ENCODE measurements at regions not wholly inside any gene's neighbourhood (a gene's known extent, or its start where the extent isn't known, plus 50 kb on each side); places are given as distances from the start of the nearest gene placed in this dataset.

DNA sequence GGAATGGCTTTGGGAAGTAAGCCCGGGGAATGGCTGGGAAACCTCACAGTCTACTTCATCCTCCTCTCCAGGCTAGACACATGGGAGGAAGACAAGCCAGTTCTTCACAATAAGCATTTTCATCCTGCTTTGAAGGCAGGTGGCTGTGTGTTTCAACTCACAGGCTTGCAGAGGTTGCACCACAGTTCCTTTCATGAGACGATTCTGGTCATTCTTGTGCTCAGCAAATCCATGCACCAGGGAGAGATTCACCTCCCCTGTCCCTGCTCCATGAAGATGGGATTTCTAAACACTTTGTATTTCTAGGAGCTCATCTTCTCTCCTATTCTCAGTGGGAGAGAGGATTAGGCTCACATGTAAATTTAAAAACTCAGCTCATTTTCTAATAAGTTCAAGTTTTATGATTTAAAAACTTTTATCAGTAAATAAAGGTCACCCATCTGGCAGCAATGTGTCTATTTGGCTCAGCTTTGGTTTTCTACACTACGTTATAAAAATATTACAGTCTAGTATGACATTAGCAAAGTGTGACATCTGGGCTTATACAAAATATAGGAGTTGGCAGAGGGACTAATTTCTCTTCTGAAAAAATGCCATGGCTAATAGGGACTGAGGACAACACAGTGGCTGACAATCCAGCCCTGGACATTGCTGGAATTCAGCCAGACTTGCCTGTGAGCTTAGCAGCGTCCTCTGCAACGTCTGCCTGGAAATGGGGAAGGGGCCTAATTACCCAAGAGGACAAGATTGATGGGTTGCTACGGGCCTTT, 283.2 kb upstream of the SLC10A2 start:
- Histone ChIP-seq H3K27me3 (ENCODE audit: control insufficient read depth, insufficient read depth, low read length, poor library complexity, severe bottlenecking) (no peaks in the 10 kb centered on the region), H3K9ac (ENCODE audit: extremely low read depth, low read length, poor library complexity, severe bottlenecking) (no peak overlapping the region), H3K36me3 (ENCODE audit: control insufficient read depth, insufficient read depth, low read length) (no peaks in the 10 kb centered on the region), H3K27ac (ENCODE audit: low read depth, low read length) (no peak overlapping the region), H3K4me3 (ENCODE audit: low read length) (no peak overlapping the region), H3K9me3 (ENCODE audit: control insufficient read depth, low read length) (peaks cover 6% of the 10 kb centered on the region), H3K4me1 (ENCODE audit: control insufficient read depth, insufficient read depth, low read length) (no peaks in the 10 kb centered on the region)
- DNase-seq = no peak
- no peak overlapping the region for H3K4me3 Mint-ChIP-seq
- peaks cover 4% of the 10 kb centered on the region for H3K9me3 Mint-ChIP-seq
- TF ChIP-seq CTCF (conservative IDR thresholded peaks at IDR 0.05) = no peak
- peaks cover 18% of the 10 kb centered on the region for H3K4me1 Mint-ChIP-seq
- H3K36me3 Mint-ChIP-seq (ENCODE audit: low read depth) = no peaks in the 10 kb centered on the region
- H3K27ac Mint-ChIP-seq = no peak overlapping the region
- H3K27me3 Mint-ChIP-seq (ENCODE audit: insufficient read depth) = peaks cover 10% of the 10 kb centered on the region
- 83 to 91% methylated on average over 4 to 6 of the region's 6 CpGs for WGBS, 2 experiments (ENCODE audit: insufficient coverage in 1 of 2, insufficient read length in 1 of 2)

DNA sequence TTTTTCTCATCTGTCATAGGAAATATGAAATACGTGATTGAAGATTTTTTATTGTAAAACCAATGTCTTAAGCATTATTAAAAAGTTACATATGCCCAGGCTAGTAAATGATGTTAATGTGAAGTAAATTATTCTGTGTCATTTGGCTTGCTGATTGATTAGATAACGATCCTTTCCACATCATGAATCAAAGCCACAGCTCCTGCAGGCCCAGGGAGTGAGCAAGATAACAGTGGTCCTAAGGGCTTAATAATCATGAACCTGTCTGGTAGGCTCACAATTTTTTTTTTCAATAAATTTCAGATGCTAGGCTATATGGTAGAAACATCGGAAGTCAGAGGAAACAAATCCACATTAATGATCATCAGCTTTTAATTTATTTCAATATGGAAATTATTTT, 269.0 kb upstream of the SLC10A2 start:
- no peak overlapping the region for H3K9ac ChIP-seq (ENCODE audit: extremely low read depth, low read length, poor library complexity, severe bottlenecking)
- no peak overlapping the region for H3K27ac ChIP-seq (ENCODE audit: low read depth, low read length)
- no peak for DNase-seq
- no peaks in the 10 kb centered on the region for H3K36me3 ChIP-seq (ENCODE audit: control insufficient read depth, insufficient read depth, low read length)
- no peaks in the 10 kb centered on the region for H3K36me3 Mint-ChIP-seq (ENCODE audit: low read depth)
- H3K4me1 ChIP-seq (ENCODE audit: control insufficient read depth, insufficient read depth, low read length) = no peaks in the 10 kb centered on the region
- H3K4me1 Mint-ChIP-seq = peaks cover 8% of the 10 kb centered on the region
- TF ChIP-seq CTCF (conservative IDR thresholded peaks at IDR 0.05) = no peak
- no peaks in the 10 kb centered on the region for H3K27me3 Mint-ChIP-seq (ENCODE audit: insufficient read depth)
- 100% methylated on average over 2 of the region's 3 CpGs; no CpG with 5 or more reads in 1 of the 2 experiments for WGBS, 2 experiments (ENCODE audit: insufficient coverage in 1 of 2, insufficient read length in 1 of 2)
- no peaks in the 10 kb centered on the region for H3K27me3 ChIP-seq (ENCODE audit: control insufficient read depth, insufficient read depth, low read length, poor library complexity, severe bottlenecking)
- H3K4me3 ChIP-seq (ENCODE audit: low read length) = no peak overlapping the region
- no peak overlapping the region for H3K27ac Mint-ChIP-seq
- H3K4me3 Mint-ChIP-seq = no peak overlapping the region
- H3K9me3 Mint-ChIP-seq = peaks cover 16% of the 10 kb centered on the region
- peaks cover 8% of the 10 kb centered on the region for H3K9me3 ChIP-seq (ENCODE audit: control insufficient read depth, low read length)

- no peak for DNase-seq
- H3K36me3 Mint-ChIP-seq (ENCODE audit: low read depth) = no peaks in the 10 kb centered on the region
- H3K4me3 Mint-ChIP-seq = no peak overlapping the region
- Histone ChIP-seq H3K4me1 (ENCODE audit: control insufficient read depth, insufficient read depth, low read length) (no peaks in the 10 kb centered on the region), H3K27ac (ENCODE audit: low read depth, low read length) (no peak overlapping the region), H3K4me3 (ENCODE audit: low read length) (no peak overlapping the region), H3K27me3 (ENCODE audit: control insufficient read depth, insufficient read depth, low read length, poor library complexity, severe bottlenecking) (no peaks in the 10 kb centered on the region), H3K9ac (ENCODE audit: extremely low read depth, low read length, poor library complexity, severe bottlenecking) (no peak overlapping the region), H3K36me3 (ENCODE audit: control insufficient read depth, insufficient read depth, low read length) (no peaks in the 10 kb centered on the region), H3K9me3 (ENCODE audit: control insufficient read depth, low read length) (peaks cover 6% of the 10 kb centered on the region)
- 89 to 90% methylated on average over 3 of the region's 4 CpGs for WGBS, 2 experiments (ENCODE audit: insufficient coverage in 1 of 2, insufficient read length in 1 of 2)
- no peak overlapping the region for H3K27ac Mint-ChIP-seq
- peaks cover 8% of the 10 kb centered on the region for H3K4me1 Mint-ChIP-seq
- peaks cover 10% of the 10 kb centered on the region for H3K9me3 Mint-ChIP-seq
- no peak for TF ChIP-seq CTCF (conservative IDR thresholded peaks at IDR 0.05)
- H3K27me3 Mint-ChIP-seq (ENCODE audit: insufficient read depth) = no peaks in the 10 kb centered on the region
These were observed 265.7 kb upstream of the SLC10A2 start for GRCh38 chr13:103331924-103332323.

Data from endodermal cell (in vitro differentiated cells).